ENCODE measurements at regions not wholly inside any gene's neighbourhood (a gene's known extent, or its start where the extent isn't known, plus 50 kb on each side); places are given as distances from the start of the nearest gene placed in this dataset.
A peak's percentile ranks its signal among the peaks of the same experiment; 100 is the strongest.

GRCh38 chr3:157820157-157820517 is 286.1 kb downstream of the SHOX2 start:
- Histone ChIP-seq H4K5ac (ENCODE audit: insufficient read length, low read depth, low read length) (no peak overlapping the region), H2BK120ac (ENCODE audit: low read depth, low read length, poor library complexity, severe bottlenecking) (no peak overlapping the region), H3K79me2 (ENCODE audit: insufficient read depth, low read length) (no peaks in the 10 kb centered on the region), H4K20me1 (ENCODE audit: control insufficient read depth, insufficient read depth, insufficient read length) (no peaks in the 10 kb centered on the region), H4K8ac (replicated peaks; ENCODE audit: insufficient read length, low read depth, low read length) (no peak overlapping the region), H3K14ac (ENCODE audit: insufficient read depth, low read length) (no peak overlapping the region), H2BK12ac (ENCODE audit: insufficient read length, low read depth, low read length) (no peak overlapping the region), H3K4me2 (ENCODE audit: insufficient read depth, insufficient read length, low read length) (no peak overlapping the region), H2BK20ac (ENCODE audit: low read depth, low read length, poor library complexity, severe bottlenecking) (no peak overlapping the region), H2AK5ac (ENCODE audit: insufficient read length, low read length) (no peak overlapping the region), H3K56ac (ENCODE audit: insufficient read length, low read depth, low read length) (no peak overlapping the region), H2AFZ (ENCODE audit: low read length) (peak overlapping the region; percentile 9), H3K4ac (ENCODE audit: low read depth, low read length) (no peak overlapping the region), H3K4me1 (ENCODE audit: insufficient read depth, low read length) (no peaks in the 10 kb centered on the region), H3K27me3 (ENCODE audit: insufficient read depth, low read length) (no peaks in the 10 kb centered on the region), H3K18ac (ENCODE audit: insufficient read length, low read depth, low read length) (no peak overlapping the region), H3K79me1 (ENCODE audit: insufficient read depth, low read depth, low read length, poor library complexity, severe bottlenecking) (no peaks in the 10 kb centered on the region), H2BK15ac (ENCODE audit: low read depth, low read length) (no peak overlapping the region), H3T11ph (ENCODE audit: low read length) (no peak overlapping the region), H3K27ac (ENCODE audit: insufficient read length, low read depth, low read length) (no peak overlapping the region), H4K91ac (ENCODE audit: insufficient read length, low read depth, low read length) (no peak overlapping the region), H3K9me3 (ENCODE audit: control insufficient read depth, low read depth, low read length) (no peaks in the 10 kb centered on the region), H3K23ac (ENCODE audit: insufficient read length, low read depth, low read length) (no peak overlapping the region), H3K9ac (ENCODE audit: extremely low read depth, insufficient read length, low read length) (no peak overlapping the region), H2BK5ac (ENCODE audit: insufficient read length, low read length) (no peak overlapping the region), H3K23me2 (ENCODE audit: insufficient read length, low read depth, low read length, poor library complexity, severe bottlenecking) (no peaks in the 10 kb centered on the region)
- Mint-ChIP-seq H3K27ac (peak overlapping the region in 1 of 3 experiments; percentile 86; a peak in 1 of 7 replicates), H3K4me3 (no peak overlapping the region), H3K36me3 (ENCODE audit: insufficient read depth in 1 of 3, low read depth in 3 of 3) (no peaks in the 10 kb centered on the region), H3K9me3 (no peaks in the 10 kb centered on the region), H3K4me1 (peaks cover 12 to 14% of the 10 kb centered on the region in 2 experiments), H3K27me3 (ENCODE audit: low read depth) (no peaks in the 10 kb centered on the region)
- DNase-seq, result no peak
- TF ChIP-seq CTCF (conservative IDR thresholded peaks at IDR 0.05), result no peak

All from H9 (cell line).